ENCODE measurements at regions not wholly inside any gene's neighbourhood (a gene's known extent, or its start where the extent isn't known, plus 50 kb on each side); places are given as distances from the start of the nearest gene placed in this dataset.
"Not testable (repeated sequence)": the region's sequence is repeated elsewhere in the genome, so short reads cannot be mapped to it uniquely, and the experiment has no call there.

GRCh38 chr16:51531271-51531670 is 380.2 kb upstream of the SALL1 start:
- DNase-seq (ENCODE audit: low spot score): no peak
- no peak for TF ChIP-seq CTCF (IDR thresholded peaks at IDR 0.05)
- Histone ChIP-seq H3K4me3 (no peak overlapping the region), H3K27ac (no peak overlapping the region)

GRCh38 chr16:51527349-51527748 is 376.3 kb upstream of the SALL1 start:
- Histone ChIP-seq H3K27ac (no peak overlapping the region), H3K4me3 (no peak overlapping the region)
- no peak for DNase-seq (ENCODE audit: low spot score)
- TF ChIP-seq CTCF (IDR thresholded peaks at IDR 0.05): no peak

- no peak for TF ChIP-seq CTCF (IDR thresholded peaks at IDR 0.05)
- no peak overlapping the region for H3K4me3 ChIP-seq
- no peak overlapping the region for H3K27ac ChIP-seq
- DNase-seq (ENCODE audit: low spot score): no peak
These were observed 375.6 kb upstream of the SALL1 start for GRCh38 chr16:51526621-51527020.

GRCh38 chr16:51524555-51525373 is 373.7 kb upstream of the SALL1 start:
- TF ChIP-seq CTCF (IDR thresholded peaks at IDR 0.05): no peak
- H3K4me3 ChIP-seq: no peak overlapping the region
- H3K27ac ChIP-seq: no peak overlapping the region
- DNase-seq (ENCODE audit: low spot score): no peak

GRCh38 chr16:51524070-51524469 is 373.0 kb upstream of the SALL1 start:
- no peak for DNase-seq (ENCODE audit: low spot score)
- TF ChIP-seq CTCF (IDR thresholded peaks at IDR 0.05): no peak
- H3K4me3 ChIP-seq: no peak overlapping the region
- H3K27ac ChIP-seq: no peak overlapping the region

- H3K27ac ChIP-seq: no peak overlapping the region
- DNase-seq (ENCODE audit: low spot score): no peak
- TF ChIP-seq CTCF (IDR thresholded peaks at IDR 0.05): no peak
- no peak overlapping the region for H3K4me3 ChIP-seq
These were observed 372.3 kb upstream of the SALL1 start for GRCh38 chr16:51523400-51523799.

- no peak overlapping the region for H3K27ac ChIP-seq
- H3K4me3 ChIP-seq: no peak overlapping the region
- TF ChIP-seq CTCF (IDR thresholded peaks at IDR 0.05): no peak
- no peak for DNase-seq (ENCODE audit: low spot score)
These were observed 371.8 kb upstream of the SALL1 start for GRCh38 chr16:51522902-51523301.

- H3K4me3 ChIP-seq; DNase-seq (ENCODE audit: low spot score); H3K27ac ChIP-seq: not testable (repeated sequence)
These were observed 365.9 kb upstream of the SALL1 start for GRCh38 chr16:51516960-51517359.
